K562 (cell line): ENCODE measurements at regions not wholly inside any gene's neighbourhood (a gene's known extent, or its start where the extent isn't known, plus 50 kb on each side); places are given as distances from the start of the nearest gene placed in this dataset.

Experiments used
- ARNT ChIP-seq, 2 experiments: fragments of 450-650 bp; IDR thresholded peaks; 2 replicates each; pipeline ENCODE4 v1.6.1; 2016; ENCODE audit warnings: mild to moderate bottlenecking in 1 of 2
- CREB1 ChIP-seq, 2 experiments: sonication (generic) in 1 of 2; formaldehyde crosslinking in 1 of 2; IDR thresholded peaks; 2 replicates each; pipeline versions ENCODE4 v1.6.1 to v1.8.0; 2012 to 2022; ENCODE audit warnings: inconsistent platforms in 1 of 2, mild to moderate bottlenecking in 1 of 2, missing genetic modification reagents in 1 of 2, moderate library complexity in 1 of 2
- EZH2 ChIP-seq: IDR thresholded peaks from 2 replicates; pipeline ENCODE4 v1.6.1; 2012; ENCODE audit warnings: low read depth, mild to moderate bottlenecking, inconsistent platforms, low read length, borderline replicate concordance
- GATAD2A ChIP-seq: fragments of 450-650 bp; IDR thresholded peaks from 2 replicates; pipeline ENCODE4 v1.6.1; 2017
- MAFF ChIP-seq: IDR thresholded peaks from 2 replicates; pipeline ENCODE4 v1.6.1; 2012; ENCODE audit warnings: low read length, improper control_type of control experiment
- MED1 ChIP-seq: sonication (generic); formaldehyde crosslinking; IDR thresholded peaks from 2 replicates; pipeline ENCODE4 v1.8.1; 2023; ENCODE audit warnings: missing genetic modification reagents, borderline replicate concordance
- NCOA1 ChIP-seq: fragments of 450-650 bp; IDR thresholded peaks from 2 replicates; pipeline ENCODE4 v1.6.1; 2016; ENCODE audit warnings: low read depth
- POLR2AphosphoS5 ChIP-seq: IDR thresholded peaks from 2 replicates; pipeline ENCODE4 v1.6.1; 2011; ENCODE audit warnings: mild to moderate bottlenecking, low read depth, low read length, moderate library complexity; ENCODE audit not compliant: control insufficient read depth, insufficient read depth
- SETDB1 ChIP-seq: IDR thresholded peaks from one replicate; pipeline ENCODE4 v1.6.1; 2012; ENCODE audit warnings: low read length, control low read depth, inconsistent platforms
- TF ChIP-seq, protein P1 (sequence below): fragments of 250-450 bp; sonication (Bioruptor Pico); IDR thresholded peaks from 2 replicates; pipeline ENCODE4 v1.5.0; 2022; ENCODE audit warnings: mild to moderate bottlenecking
- TF ChIP-seq, protein P2 (sequence below), 3 experiments: IDR thresholded peaks in 2 of 3; conservative IDR thresholded peaks in 1 of 3; 2 replicates each; pipeline ENCODE4 v1.5.1; 2011 to 2012; ENCODE audit warnings: low read length in 3 of 3, mild to moderate bottlenecking in 3 of 3, control low read depth in 2 of 3, improper control_type of control experiment in 1 of 3, inconsistent platforms in 1 of 3, low read depth in 1 of 3, mixed read lengths in 1 of 3, moderate library complexity in 1 of 3; ENCODE audit not compliant: insufficient read depth in 2 of 3
- TF ChIP-seq, protein P3 (sequence below), 2 experiments: fragments of 450-650 bp; formaldehyde crosslinking in 1 of 2; IDR thresholded peaks; 2 replicates each; pipeline versions ENCODE4 v1.4.0 to v1.6.1; 2014 to 2020; ENCODE audit warnings: mild to moderate bottlenecking in 2 of 2, borderline replicate concordance in 1 of 2, low read depth in 1 of 2
- TF ChIP-seq, protein P4 (sequence below): fragments of 450-650 bp; formaldehyde crosslinking; conservative IDR thresholded peaks from 2 replicates; pipeline ENCODE4 v1.4.0; 2022; ENCODE audit warnings: mild to moderate bottlenecking, missing genetic modification characterization

DNA sequence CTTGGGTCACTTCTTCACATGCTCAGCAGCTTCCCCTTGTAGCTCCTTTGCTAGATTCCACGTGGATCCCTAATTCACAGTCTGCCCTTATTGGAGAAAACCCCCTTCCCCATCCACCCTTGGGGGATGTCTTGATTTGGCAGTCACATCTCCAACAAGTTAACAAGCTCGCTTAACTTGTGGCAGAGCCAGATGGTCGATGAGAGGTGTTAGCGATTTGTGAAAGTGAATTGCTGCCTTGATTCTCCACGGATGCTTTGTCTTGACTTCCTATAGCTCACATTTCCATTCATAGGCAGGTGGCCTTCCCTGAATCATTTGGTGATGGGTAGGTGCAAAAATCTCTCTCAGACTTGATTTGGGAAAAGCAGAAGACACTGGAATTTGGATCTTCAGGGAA lies 387.9 kb downstream of the TCERG1L start:
- TF ChIP-seq NCOA1 (no peak), GATAD2A (no peak), SETDB1 (no peak), CREB1 (IDR thresholded peaks at IDR 0.05) (no peak), CREB1 (CRISPR knock-in tag; IDR thresholded peaks at IDR 0.05) (no peak), POLR2AphosphoS5 (no peak), ARNT (IDR thresholded peaks at IDR 0.05) (no peak), EZH2 (no peak), MED1 (no peak), MAFF (no peak)
- TF ChIP-seq, protein P1, sequence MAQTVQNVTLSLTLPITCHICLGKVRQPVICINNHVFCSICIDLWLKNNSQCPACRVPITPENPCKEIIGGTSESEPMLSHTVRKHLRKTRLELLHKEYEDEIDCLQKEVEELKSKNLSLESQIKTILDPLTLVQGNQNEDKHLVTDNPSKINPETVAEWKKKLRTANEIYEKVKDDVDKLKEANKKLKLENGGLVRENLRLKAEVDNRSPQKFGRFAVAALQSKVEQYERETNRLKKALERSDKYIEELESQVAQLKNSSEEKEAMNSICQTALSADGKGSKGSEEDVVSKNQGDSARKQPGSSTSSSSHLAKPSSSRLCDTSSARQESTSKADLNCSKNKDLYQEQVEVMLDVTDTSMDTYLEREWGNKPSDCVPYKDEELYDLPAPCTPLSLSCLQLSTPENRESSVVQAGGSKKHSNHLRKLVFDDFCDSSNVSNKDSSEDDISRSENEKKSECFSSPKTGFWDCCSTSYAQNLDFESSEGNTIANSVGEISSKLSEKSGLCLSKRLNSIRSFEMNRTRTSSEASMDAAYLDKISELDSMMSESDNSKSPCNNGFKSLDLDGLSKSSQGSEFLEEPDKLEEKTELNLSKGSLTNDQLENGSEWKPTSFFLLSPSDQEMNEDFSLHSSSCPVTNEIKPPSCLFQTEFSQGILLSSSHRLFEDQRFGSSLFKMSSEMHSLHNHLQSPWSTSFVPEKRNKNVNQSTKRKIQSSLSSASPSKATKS (CRISPR knock-in tag), result no peak
- TF ChIP-seq, protein P2, sequence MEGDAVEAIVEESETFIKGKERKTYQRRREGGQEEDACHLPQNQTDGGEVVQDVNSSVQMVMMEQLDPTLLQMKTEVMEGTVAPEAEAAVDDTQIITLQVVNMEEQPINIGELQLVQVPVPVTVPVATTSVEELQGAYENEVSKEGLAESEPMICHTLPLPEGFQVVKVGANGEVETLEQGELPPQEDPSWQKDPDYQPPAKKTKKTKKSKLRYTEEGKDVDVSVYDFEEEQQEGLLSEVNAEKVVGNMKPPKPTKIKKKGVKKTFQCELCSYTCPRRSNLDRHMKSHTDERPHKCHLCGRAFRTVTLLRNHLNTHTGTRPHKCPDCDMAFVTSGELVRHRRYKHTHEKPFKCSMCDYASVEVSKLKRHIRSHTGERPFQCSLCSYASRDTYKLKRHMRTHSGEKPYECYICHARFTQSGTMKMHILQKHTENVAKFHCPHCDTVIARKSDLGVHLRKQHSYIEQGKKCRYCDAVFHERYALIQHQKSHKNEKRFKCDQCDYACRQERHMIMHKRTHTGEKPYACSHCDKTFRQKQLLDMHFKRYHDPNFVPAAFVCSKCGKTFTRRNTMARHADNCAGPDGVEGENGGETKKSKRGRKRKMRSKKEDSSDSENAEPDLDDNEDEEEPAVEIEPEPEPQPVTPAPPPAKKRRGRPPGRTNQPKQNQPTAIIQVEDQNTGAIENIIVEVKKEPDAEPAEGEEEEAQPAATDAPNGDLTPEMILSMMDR (IDR thresholded peaks at IDR 0.05 in 2 of 3, conservative IDR thresholded peaks at IDR 0.05 in 1 of 3; ENCODE audit: insufficient read depth in 2 of 3, low read depth in 1 of 3, low read length in 3 of 3), result no peak
- TF ChIP-seq, protein P3, sequence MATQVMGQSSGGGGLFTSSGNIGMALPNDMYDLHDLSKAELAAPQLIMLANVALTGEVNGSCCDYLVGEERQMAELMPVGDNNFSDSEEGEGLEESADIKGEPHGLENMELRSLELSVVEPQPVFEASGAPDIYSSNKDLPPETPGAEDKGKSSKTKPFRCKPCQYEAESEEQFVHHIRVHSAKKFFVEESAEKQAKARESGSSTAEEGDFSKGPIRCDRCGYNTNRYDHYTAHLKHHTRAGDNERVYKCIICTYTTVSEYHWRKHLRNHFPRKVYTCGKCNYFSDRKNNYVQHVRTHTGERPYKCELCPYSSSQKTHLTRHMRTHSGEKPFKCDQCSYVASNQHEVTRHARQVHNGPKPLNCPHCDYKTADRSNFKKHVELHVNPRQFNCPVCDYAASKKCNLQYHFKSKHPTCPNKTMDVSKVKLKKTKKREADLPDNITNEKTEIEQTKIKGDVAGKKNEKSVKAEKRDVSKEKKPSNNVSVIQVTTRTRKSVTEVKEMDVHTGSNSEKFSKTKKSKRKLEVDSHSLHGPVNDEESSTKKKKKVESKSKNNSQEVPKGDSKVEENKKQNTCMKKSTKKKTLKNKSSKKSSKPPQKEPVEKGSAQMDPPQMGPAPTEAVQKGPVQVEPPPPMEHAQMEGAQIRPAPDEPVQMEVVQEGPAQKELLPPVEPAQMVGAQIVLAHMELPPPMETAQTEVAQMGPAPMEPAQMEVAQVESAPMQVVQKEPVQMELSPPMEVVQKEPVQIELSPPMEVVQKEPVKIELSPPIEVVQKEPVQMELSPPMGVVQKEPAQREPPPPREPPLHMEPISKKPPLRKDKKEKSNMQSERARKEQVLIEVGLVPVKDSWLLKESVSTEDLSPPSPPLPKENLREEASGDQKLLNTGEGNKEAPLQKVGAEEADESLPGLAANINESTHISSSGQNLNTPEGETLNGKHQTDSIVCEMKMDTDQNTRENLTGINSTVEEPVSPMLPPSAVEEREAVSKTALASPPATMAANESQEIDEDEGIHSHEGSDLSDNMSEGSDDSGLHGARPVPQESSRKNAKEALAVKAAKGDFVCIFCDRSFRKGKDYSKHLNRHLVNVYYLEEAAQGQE (IDR thresholded peaks at IDR 0.05; ENCODE audit: borderline replicate concordance), result no peak
- TF ChIP-seq, protein P3 (CRISPR knock-in tag; IDR thresholded peaks at IDR 0.05; ENCODE audit: low read depth), result no peak
- TF ChIP-seq, protein P4, sequence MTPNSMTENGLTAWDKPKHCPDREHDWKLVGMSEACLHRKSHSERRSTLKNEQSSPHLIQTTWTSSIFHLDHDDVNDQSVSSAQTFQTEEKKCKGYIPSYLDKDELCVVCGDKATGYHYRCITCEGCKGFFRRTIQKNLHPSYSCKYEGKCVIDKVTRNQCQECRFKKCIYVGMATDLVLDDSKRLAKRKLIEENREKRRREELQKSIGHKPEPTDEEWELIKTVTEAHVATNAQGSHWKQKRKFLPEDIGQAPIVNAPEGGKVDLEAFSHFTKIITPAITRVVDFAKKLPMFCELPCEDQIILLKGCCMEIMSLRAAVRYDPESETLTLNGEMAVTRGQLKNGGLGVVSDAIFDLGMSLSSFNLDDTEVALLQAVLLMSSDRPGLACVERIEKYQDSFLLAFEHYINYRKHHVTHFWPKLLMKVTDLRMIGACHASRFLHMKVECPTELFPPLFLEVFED, result no peak
